MM.1S (cell line): ENCODE measurements at regions not wholly inside any gene's neighbourhood (a gene's known extent, or its start where the extent isn't known, plus 50 kb on each side); places are given as distances from the start of the nearest gene placed in this dataset.

Experiments
- DNase-seq: peaks from one replicate; pipeline ENCODE4 v3.0.0-alpha.2; 2015
- H2AFZ ChIP-seq: fragments of 300-600 bp; sonication (generic); 2 replicates; pipeline ENCODE4 v1.6.0; 2016; ENCODE audit warnings: antibody characterized with exemption, low read length
- H3F3A ChIP-seq: fragments of 300-600 bp; sonication (generic); 2 replicates; pipeline ENCODE4 v1.6.1; 2016; ENCODE audit warnings: mild to moderate bottlenecking, antibody characterized with exemption, low read length, moderate library complexity, mixed read lengths; ENCODE audit not compliant: insufficient read depth
- H3K27ac ChIP-seq: fragments of 300-600 bp; sonication (generic); 2 replicates; pipeline ENCODE4 v1.5.1; 2016; ENCODE audit warnings: mild to moderate bottlenecking, low read length
- H3K27me3 ChIP-seq: fragments of 300-600 bp; sonication (generic); replicated peaks from 2 replicates; pipeline ENCODE4 v1.6.0; 2016; ENCODE audit warnings: low read length; ENCODE audit not compliant: insufficient read depth
- H3K36me3 ChIP-seq: fragments of 300-600 bp; sonication (generic); replicated peaks from 2 replicates; pipeline ENCODE4 v1.6.1; 2016; ENCODE audit warnings: mild to moderate bottlenecking, low read length, mixed read lengths; ENCODE audit not compliant: insufficient read depth
- H3K4me1 ChIP-seq: fragments of 300-600 bp; sonication (generic); 2 replicates; pipeline ENCODE4 v1.6.1; 2016; ENCODE audit warnings: low read length, mixed read lengths
- H3K4me2 ChIP-seq: fragments of 300-600 bp; sonication (generic); 2 replicates; pipeline ENCODE4 v1.6.0; 2016; ENCODE audit warnings: low read depth, low read length
- H3K4me3 ChIP-seq: fragments of 300-600 bp; sonication (generic); 2 replicates; pipeline ENCODE4 v1.5.1; 2016; ENCODE audit warnings: low read length, mixed read lengths
- H3K79me2 ChIP-seq: fragments of 300-600 bp; sonication (generic); 2 replicates; pipeline ENCODE4 v1.6.1; 2016; ENCODE audit warnings: mixed run types, low read length, mixed read lengths
- H3K9ac ChIP-seq: fragments of 300-600 bp; sonication (generic); 2 replicates; pipeline ENCODE4 v1.6.1; 2016; ENCODE audit warnings: low read length, mixed read lengths
- H3K9me2 ChIP-seq: fragments of 300-600 bp; sonication (generic); replicated peaks from 2 replicates; pipeline ENCODE4 v1.6.1; 2016; ENCODE audit warnings: mild to moderate bottlenecking, low read length, mixed read lengths; ENCODE audit not compliant: insufficient read depth
- H3K9me3 ChIP-seq: fragments of 300-600 bp; sonication (generic); replicated peaks from 2 replicates; pipeline ENCODE4 v1.6.1; 2016; ENCODE audit warnings: mild to moderate bottlenecking, low read length, mixed read lengths; ENCODE audit not compliant: insufficient read depth
- H4K20me1 ChIP-seq: fragments of 300-600 bp; sonication (generic); 2 replicates; pipeline ENCODE4 v1.6.1; 2016; ENCODE audit warnings: mild to moderate bottlenecking, low read length, moderate library complexity, mixed read lengths; ENCODE audit not compliant: insufficient read depth
- EZH2 ChIP-seq: fragments of 300-600 bp; sonication (generic); optimal IDR thresholded peaks from 2 replicates; pipeline ENCODE3; 2017; ENCODE audit warnings: low read depth, mild to moderate bottlenecking, antibody characterized with exemption, low read length, mixed read lengths
- EZH2phosphoT487 ChIP-seq: fragments of 300-600 bp; sonication (generic); IDR thresholded peaks from 2 replicates; pipeline ENCODE4 v1.6.1; 2018; ENCODE audit warnings: antibody characterized with exemption, low read length
- TF ChIP-seq, protein P1 (sequence below): fragments of 300-600 bp; sonication (generic); IDR thresholded peaks from 2 replicates; pipeline ENCODE4 v1.5.1; 2016; ENCODE audit warnings: antibody characterized with exemption, low read length, mixed read lengths

- DNase-seq, result no peak
- H3K79me2 ChIP-seq, result no peaks in the 10 kb centered on the region
- H4K20me1 ChIP-seq, result no peaks in the 10 kb centered on the region
- no peaks in the 10 kb centered on the region for H3K27me3 ChIP-seq
- H3K4me2 ChIP-seq, result no peak overlapping the region
- H3K27ac ChIP-seq, result no peak overlapping the region
- TF ChIP-seq, protein P1, sequence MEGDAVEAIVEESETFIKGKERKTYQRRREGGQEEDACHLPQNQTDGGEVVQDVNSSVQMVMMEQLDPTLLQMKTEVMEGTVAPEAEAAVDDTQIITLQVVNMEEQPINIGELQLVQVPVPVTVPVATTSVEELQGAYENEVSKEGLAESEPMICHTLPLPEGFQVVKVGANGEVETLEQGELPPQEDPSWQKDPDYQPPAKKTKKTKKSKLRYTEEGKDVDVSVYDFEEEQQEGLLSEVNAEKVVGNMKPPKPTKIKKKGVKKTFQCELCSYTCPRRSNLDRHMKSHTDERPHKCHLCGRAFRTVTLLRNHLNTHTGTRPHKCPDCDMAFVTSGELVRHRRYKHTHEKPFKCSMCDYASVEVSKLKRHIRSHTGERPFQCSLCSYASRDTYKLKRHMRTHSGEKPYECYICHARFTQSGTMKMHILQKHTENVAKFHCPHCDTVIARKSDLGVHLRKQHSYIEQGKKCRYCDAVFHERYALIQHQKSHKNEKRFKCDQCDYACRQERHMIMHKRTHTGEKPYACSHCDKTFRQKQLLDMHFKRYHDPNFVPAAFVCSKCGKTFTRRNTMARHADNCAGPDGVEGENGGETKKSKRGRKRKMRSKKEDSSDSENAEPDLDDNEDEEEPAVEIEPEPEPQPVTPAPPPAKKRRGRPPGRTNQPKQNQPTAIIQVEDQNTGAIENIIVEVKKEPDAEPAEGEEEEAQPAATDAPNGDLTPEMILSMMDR, result no peak
- TF ChIP-seq EZH2phosphoT487 (no peak), EZH2 (no peak)
- H2AFZ ChIP-seq, result no peak overlapping the region
- H3K4me1 ChIP-seq, result no peaks in the 10 kb centered on the region
- no peak overlapping the region for H3K9ac ChIP-seq
- no peaks in the 10 kb centered on the region for H3K9me3 ChIP-seq
- no peaks in the 10 kb centered on the region for H3K36me3 ChIP-seq
- no peaks in the 10 kb centered on the region for H3F3A ChIP-seq
- H3K9me2 ChIP-seq, result no peaks in the 10 kb centered on the region
- no peak overlapping the region for H3K4me3 ChIP-seq
Measured at GRCh38 chr7:118573085-118573484, 348.6 kb downstream of the ANKRD7 start.

DNA sequence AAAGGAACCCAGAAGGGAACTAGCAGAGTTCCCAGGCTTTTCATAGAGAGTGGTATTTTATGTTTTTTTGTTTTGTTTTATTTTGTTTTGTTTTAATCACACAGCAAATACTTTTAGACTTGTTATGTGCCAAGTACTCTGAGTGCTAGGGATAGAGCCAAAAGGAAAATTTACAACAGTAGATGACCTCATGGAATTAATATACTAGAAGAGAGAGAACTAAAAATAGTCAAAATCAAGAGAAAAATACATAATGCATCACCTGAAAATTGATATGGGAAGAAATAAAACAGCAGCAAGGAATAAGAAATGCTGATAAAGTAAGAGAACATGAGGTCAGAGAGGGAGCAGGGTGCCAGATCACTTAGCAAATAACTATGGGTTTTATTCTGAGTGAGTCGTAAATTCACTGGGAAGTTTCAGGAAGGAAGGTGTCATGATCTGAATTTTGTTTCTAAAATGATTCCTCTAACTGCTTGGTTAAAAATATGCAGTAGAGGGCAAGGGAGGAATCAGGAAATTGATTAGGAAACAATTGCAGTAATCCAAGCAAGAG is 351.0 kb downstream of the ANKRD7 start:
- Histone ChIP-seq H3K9me3 (no peaks in the 10 kb centered on the region), H3K4me2 (no peak overlapping the region), H3K27ac (no peak overlapping the region), H3F3A (no peaks in the 10 kb centered on the region), H3K79me2 (no peaks in the 10 kb centered on the region), H3K4me1 (no peaks in the 10 kb centered on the region), H3K9ac (no peak overlapping the region), H4K20me1 (no peaks in the 10 kb centered on the region), H3K4me3 (no peak overlapping the region), H3K9me2 (no peaks in the 10 kb centered on the region), H3K27me3 (no peaks in the 10 kb centered on the region), H2AFZ (no peak overlapping the region), H3K36me3 (no peaks in the 10 kb centered on the region)
- TF ChIP-seq EZH2, result no peak
- no peak for TF ChIP-seq EZH2phosphoT487
- TF ChIP-seq, protein P1, result no peak
- DNase-seq, result no peak

DNA sequence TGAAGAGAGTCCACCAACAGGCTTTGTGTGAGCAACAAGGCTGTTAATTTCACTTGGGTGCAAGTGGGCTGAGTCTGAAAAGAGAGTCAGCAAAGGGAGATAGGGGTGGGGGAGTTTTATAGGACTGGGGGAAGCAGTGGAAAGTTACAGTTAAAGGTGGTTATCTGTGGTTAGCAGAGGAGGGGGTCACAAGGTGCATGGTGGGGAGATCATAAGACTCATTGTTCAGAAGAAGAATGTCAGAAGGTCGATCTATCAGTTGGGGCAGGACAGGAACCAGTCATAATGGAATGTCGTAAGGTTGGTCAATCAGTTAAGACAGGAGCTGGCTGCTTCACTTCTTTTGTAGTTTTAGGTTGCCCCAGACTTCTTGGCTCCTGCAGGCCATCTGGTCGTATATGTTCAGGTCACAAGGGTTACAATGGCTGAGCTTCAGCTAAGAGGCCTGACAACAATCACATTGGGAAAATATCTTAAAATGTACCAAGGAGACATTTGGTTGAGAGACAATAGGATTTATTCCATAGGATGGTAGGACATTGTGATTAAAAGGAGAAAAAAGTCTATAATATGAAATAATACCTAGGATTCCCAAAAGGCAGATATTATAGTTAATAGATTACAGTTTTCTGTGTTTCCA is 356.4 kb downstream of the ANKRD7 start:
- Histone ChIP-seq H3K9me2 (no peaks in the 10 kb centered on the region), H3K4me3 (no peak overlapping the region), H3K9me3 (no peaks in the 10 kb centered on the region), H3K27ac (no peak overlapping the region), H3K27me3 (no peaks in the 10 kb centered on the region), H2AFZ (no peak overlapping the region), H3K4me2 (no peak overlapping the region), H3K79me2 (no peaks in the 10 kb centered on the region), H3F3A (no peaks in the 10 kb centered on the region), H3K36me3 (no peaks in the 10 kb centered on the region), H4K20me1 (no peaks in the 10 kb centered on the region), H3K9ac (no peak overlapping the region), H3K4me1 (no peaks in the 10 kb centered on the region)
- DNase-seq, result no peak
- TF ChIP-seq EZH2phosphoT487 (no peak), EZH2 (no peak)
- TF ChIP-seq, protein P1, result no peak
